PC-9 (cell line): ENCODE measurements at regions not wholly inside any gene's neighbourhood (a gene's known extent, or its start where the extent isn't known, plus 50 kb on each side); places are given as distances from the start of the nearest gene placed in this dataset.

Source experiments
- BruUV-seq: library from RNA; stranded (reverse); fragments of 400-500 nt; replicated peaks from 2 replicates; lab custom pipeline; 2021; lab: Mats Ljungman, UMichigan
- CTCF ChIA-PET: fragments of 300-600 bp; sonication (Branson Sonifier 250); formaldehyde crosslinking; loops from one replicate; lab custom pipeline; 2022; ENCODE audit warnings: antibody characterized with exemption; lab: Charles Lee
- POLR2A ChIA-PET: fragments of 300-600 bp; sonication (Branson Sonifier 250); formaldehyde crosslinking; loops from one replicate; lab custom pipeline; 2022; ENCODE audit warnings: antibody characterized with exemption; ENCODE audit not compliant: unreplicated experiment; lab: Charles Lee
- DNase-seq, 2 experiments: peaks; one replicate each; pipeline versions ENCODE4 v3.0.0 to v3.0.0-alpha.2; 2015 to 2022; ENCODE audit warnings: mixed read lengths in 1 of 2
- H2AFZ ChIP-seq: fragments of 200-600 bp; sonication (generic); 2 replicates; pipeline ENCODE4 v1.8.1; 2017; ENCODE audit warnings: antibody characterized with exemption
- H3F3A ChIP-seq: fragments of 200-600 bp; sonication (generic); 2 replicates; pipeline ENCODE4 v1.8.1; 2017; ENCODE audit warnings: antibody characterized with exemption, mild to moderate bottlenecking, low read depth; ENCODE audit not compliant: insufficient read depth
- H3K27ac ChIP-seq: fragments of 200-600 bp; sonication (generic); 2 replicates; pipeline ENCODE4 v1.6.1; 2016; ENCODE audit warnings: mixed run types
- H3K27me3 ChIP-seq: fragments of 200-600 bp; sonication (generic); 2 replicates; pipeline ENCODE4 v1.6.1; 2016; ENCODE audit warnings: low read depth, mixed run types; ENCODE audit not compliant: insufficient read depth
- H3K36me3 ChIP-seq: fragments of 200-600 bp; sonication (generic); 2 replicates; pipeline ENCODE4 v1.6.1; 2016; ENCODE audit warnings: low read depth, mixed run types
- H3K4me1 ChIP-seq: fragments of 200-600 bp; sonication (generic); replicated peaks from 2 replicates; pipeline ENCODE4 v1.6.1; 2016; ENCODE audit warnings: mixed run types; ENCODE audit not compliant: insufficient read depth
- H3K4me2 ChIP-seq: fragments of 200-600 bp; sonication (generic); 2 replicates; pipeline ENCODE4 v1.6.1; 2017; ENCODE audit warnings: mixed run types
- H3K4me3 ChIP-seq: fragments of 200-600 bp; sonication (generic); 2 replicates; pipeline ENCODE4 v1.6.1; 2016; ENCODE audit warnings: mixed run types
- H3K79me2 ChIP-seq: fragments of 200-600 bp; sonication (generic); 2 replicates; pipeline ENCODE4 v1.6.1; 2017; ENCODE audit warnings: low read depth, mixed run types
- H3K9me2 ChIP-seq: fragments of 200-600 bp; sonication (generic); 2 replicates; pipeline ENCODE4 v1.8.1; 2017; ENCODE audit warnings: mild to moderate bottlenecking; ENCODE audit not compliant: insufficient read depth
- H3K9me3 ChIP-seq: fragments of 200-600 bp; sonication (generic); 2 replicates; pipeline ENCODE4 v1.8.1; 2016; ENCODE audit warnings: low read depth; ENCODE audit not compliant: insufficient read depth
- H4K20me1 ChIP-seq: fragments of 200-600 bp; sonication (generic); 2 replicates; pipeline ENCODE4 v1.8.1; 2017; ENCODE audit not compliant: insufficient read depth
- EZH2 ChIP-seq: fragments of 200-600 bp; sonication (generic); IDR thresholded peaks from 2 replicates; pipeline ENCODE4 v1.8.0; 2017; ENCODE audit warnings: antibody characterized with exemption, low read depth
- intact Hi-C: fragments of 100-400 bp; cut with micrococcal nuclease; formaldehyde crosslinking; loops from one replicate; pipeline ENCODE4 v1.10.0; 2022; ENCODE audit not compliant: unreplicated experiment
- TF ChIP-seq, protein P1 (sequence below): fragments of 200-600 bp; sonication (generic); conservative IDR thresholded peaks from 2 replicates; pipeline ENCODE4 v1.6.1; 2017; ENCODE audit warnings: mixed run types, antibody characterized with exemption, mild to moderate bottlenecking, moderate library complexity

DNA sequence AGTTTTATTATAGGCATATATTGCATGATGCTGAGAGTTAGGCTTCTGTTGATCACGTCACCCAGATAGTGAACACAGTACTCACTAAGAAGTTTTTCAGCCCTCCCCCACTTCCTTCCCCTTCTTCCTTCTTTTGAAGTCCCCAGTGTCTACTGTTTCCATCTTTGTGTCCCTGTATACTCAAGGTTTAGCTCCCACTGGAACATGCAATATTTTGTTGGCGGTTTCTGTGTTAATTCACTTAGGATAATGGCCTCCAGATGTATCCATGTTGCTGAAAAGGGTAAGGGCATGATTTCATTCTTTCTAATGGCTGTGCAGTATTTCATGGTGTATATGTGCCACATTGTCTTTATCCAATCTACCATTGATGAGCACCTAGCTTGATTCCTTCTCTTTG, 764.3 kb downstream of the MTRR start:
- CTCF ChIA-PET = no interaction called here
- intact Hi-C loops = no loop called here
- H3F3A ChIP-seq = no peaks in the 10 kb centered on the region
- no peaks in the 10 kb centered on the region for H3K9me2 ChIP-seq
- no peaks in the 10 kb centered on the region for H4K20me1 ChIP-seq
- no peaks in the 10 kb centered on the region for H3K4me1 ChIP-seq
- POLR2A ChIA-PET = no interaction called here
- H3K9me3 ChIP-seq = no peaks in the 10 kb centered on the region
- no peak overlapping the region for H3K4me3 ChIP-seq
- H3K27ac ChIP-seq = no peak overlapping the region
- H2AFZ ChIP-seq = no peak overlapping the region
- no peaks in the 10 kb centered on the region for H3K79me2 ChIP-seq
- peaks cover 13% of the 10 kb centered on the region; the same call in 1 of the 2 replicates for H3K27me3 ChIP-seq
- H3K36me3 ChIP-seq = no peaks in the 10 kb centered on the region
- TF ChIP-seq, protein P1, sequence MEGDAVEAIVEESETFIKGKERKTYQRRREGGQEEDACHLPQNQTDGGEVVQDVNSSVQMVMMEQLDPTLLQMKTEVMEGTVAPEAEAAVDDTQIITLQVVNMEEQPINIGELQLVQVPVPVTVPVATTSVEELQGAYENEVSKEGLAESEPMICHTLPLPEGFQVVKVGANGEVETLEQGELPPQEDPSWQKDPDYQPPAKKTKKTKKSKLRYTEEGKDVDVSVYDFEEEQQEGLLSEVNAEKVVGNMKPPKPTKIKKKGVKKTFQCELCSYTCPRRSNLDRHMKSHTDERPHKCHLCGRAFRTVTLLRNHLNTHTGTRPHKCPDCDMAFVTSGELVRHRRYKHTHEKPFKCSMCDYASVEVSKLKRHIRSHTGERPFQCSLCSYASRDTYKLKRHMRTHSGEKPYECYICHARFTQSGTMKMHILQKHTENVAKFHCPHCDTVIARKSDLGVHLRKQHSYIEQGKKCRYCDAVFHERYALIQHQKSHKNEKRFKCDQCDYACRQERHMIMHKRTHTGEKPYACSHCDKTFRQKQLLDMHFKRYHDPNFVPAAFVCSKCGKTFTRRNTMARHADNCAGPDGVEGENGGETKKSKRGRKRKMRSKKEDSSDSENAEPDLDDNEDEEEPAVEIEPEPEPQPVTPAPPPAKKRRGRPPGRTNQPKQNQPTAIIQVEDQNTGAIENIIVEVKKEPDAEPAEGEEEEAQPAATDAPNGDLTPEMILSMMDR = no peak
- TF ChIP-seq EZH2 = no peak
- no TSS peak for BruUV-seq
- DNase-seq = no peak
- H3K4me2 ChIP-seq = no peak overlapping the region

DNA sequence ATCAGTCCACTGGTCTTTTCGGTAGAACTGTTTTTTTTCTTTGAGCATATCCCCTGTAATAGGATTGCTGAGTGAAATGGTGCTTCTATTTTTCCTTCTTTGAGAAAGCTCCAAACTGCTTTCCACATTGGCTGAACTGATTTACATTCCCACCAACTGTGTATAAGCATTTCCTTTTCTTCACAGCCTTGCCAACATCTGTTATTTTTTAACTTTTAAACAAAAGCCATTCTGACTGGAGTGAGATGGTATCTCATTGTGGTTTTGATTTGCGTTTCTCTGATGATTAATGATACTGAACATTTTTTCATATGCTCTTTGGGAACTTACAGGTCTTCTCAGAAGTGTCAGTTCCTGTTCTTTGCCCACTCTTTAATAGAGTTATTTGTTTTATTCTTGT, 764.7 kb downstream of the MTRR start:
- no peak for DNase-seq
- no peaks in the 10 kb centered on the region for H4K20me1 ChIP-seq
- H3K27me3 ChIP-seq = peaks cover 12% of the 10 kb centered on the region; the same call in 1 of the 2 replicates
- no peak overlapping the region for H3K27ac ChIP-seq
- intact Hi-C loops = no loop called here
- H3K4me3 ChIP-seq = no peak overlapping the region
- ChIA-PET POLR2A (no interaction called here), CTCF (no interaction called here)
- BruUV-seq = no TSS peak
- no peaks in the 10 kb centered on the region for H3K9me2 ChIP-seq
- H3K36me3 ChIP-seq = no peaks in the 10 kb centered on the region
- H3F3A ChIP-seq = no peaks in the 10 kb centered on the region
- H3K4me2 ChIP-seq = no peak overlapping the region
- H3K79me2 ChIP-seq = no peaks in the 10 kb centered on the region
- H3K9me3 ChIP-seq = no peaks in the 10 kb centered on the region
- no peaks in the 10 kb centered on the region for H3K4me1 ChIP-seq
- TF ChIP-seq, protein P1 = no peak
- TF ChIP-seq EZH2 = no peak
- H2AFZ ChIP-seq = no peak overlapping the region

DNA sequence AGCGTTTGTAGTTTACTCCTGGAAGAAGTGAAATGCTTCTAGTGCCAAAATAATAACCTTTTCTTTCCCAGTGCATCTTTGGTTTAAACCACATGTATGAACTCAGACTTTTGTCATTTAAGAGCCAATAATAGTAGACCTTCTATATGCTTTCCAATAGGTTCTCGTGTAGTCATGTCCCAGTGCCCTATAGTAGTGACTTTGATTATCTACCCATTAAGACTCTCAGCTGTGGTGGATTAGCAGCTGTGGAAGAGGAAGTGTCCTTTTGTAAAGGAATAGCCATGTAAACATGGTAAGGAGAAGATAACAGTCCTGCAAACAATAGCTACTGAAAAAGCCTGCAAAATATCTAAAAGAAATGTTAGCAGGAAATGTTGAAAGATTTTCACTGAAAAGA, 765.3 kb downstream of the MTRR start:
- no peak overlapping the region for H3K27ac ChIP-seq
- CTCF ChIA-PET = no interaction called here
- H3K4me1 ChIP-seq = no peaks in the 10 kb centered on the region
- H3K9me3 ChIP-seq = no peaks in the 10 kb centered on the region
- no peaks in the 10 kb centered on the region for H4K20me1 ChIP-seq
- H3K36me3 ChIP-seq = no peaks in the 10 kb centered on the region
- H3K27me3 ChIP-seq = peaks cover 10% of the 10 kb centered on the region; the same call in 1 of the 2 replicates
- H3F3A ChIP-seq = no peaks in the 10 kb centered on the region
- H3K9me2 ChIP-seq = no peaks in the 10 kb centered on the region
- no TSS peak for BruUV-seq
- no peak overlapping the region for H3K4me3 ChIP-seq
- POLR2A ChIA-PET = no interaction called here
- no peaks in the 10 kb centered on the region for H3K79me2 ChIP-seq
- intact Hi-C loops = no loop called here
- H3K4me2 ChIP-seq = no peak overlapping the region
- DNase-seq = no peak
- no peak for TF ChIP-seq EZH2
- TF ChIP-seq, protein P1 = no peak
- H2AFZ ChIP-seq = no peak overlapping the region
